Hepatocyte (in vitro differentiated cells): ENCODE measurements at regions not wholly inside any gene's neighbourhood (a gene's known extent, or its start where the extent isn't known, plus 50 kb on each side); places are given as distances from the start of the nearest gene placed in this dataset.

ENCODE experiments used
- DNase-seq: peaks from one replicate; pipeline ENCODE4 v3.0.0-alpha.2; 2016; ENCODE audit warnings: low spot score
- H2AFZ ChIP-seq: fragments of 200-600 bp; sonication (generic); 2 replicates; pipeline ENCODE4 v1.6.0; 2016; ENCODE audit warnings: antibody characterized with exemption, mild to moderate bottlenecking
- H3K27ac ChIP-seq: fragments of 200-600 bp; sonication (generic); 2 replicates; pipeline ENCODE4 v1.5.1; 2016; ENCODE audit warnings: mild to moderate bottlenecking
- H3K27me3 ChIP-seq: fragments of 200-600 bp; sonication (generic); 2 replicates; pipeline ENCODE4 v1.6.1; 2016
- H3K36me3 ChIP-seq: fragments of 200-600 bp; sonication (generic); replicated peaks from 2 replicates; pipeline ENCODE4 v1.5.1; 2016; ENCODE audit warnings: low read depth; ENCODE audit not compliant: insufficient read depth
- H3K4me1 ChIP-seq: fragments of 200-600 bp; sonication (generic); 2 replicates; pipeline ENCODE4 v1.5.1; 2016; ENCODE audit warnings: mild to moderate bottlenecking, moderate library complexity; ENCODE audit not compliant: insufficient read depth
- H3K4me2 ChIP-seq: fragments of 200-600 bp; sonication (generic); 2 replicates; pipeline ENCODE4 v1.6.0; 2016
- H3K4me3 ChIP-seq: fragments of 200-600 bp; sonication (generic); 2 replicates; pipeline ENCODE4 v1.5.1; 2016; ENCODE audit warnings: mild to moderate bottlenecking
- H3K79me2 ChIP-seq: fragments of 200-600 bp; sonication (generic); 2 replicates; pipeline ENCODE4 v1.6.0; 2017; ENCODE audit warnings: mild to moderate bottlenecking
- H3K9me2 ChIP-seq: fragments of 200-600 bp; sonication (generic); replicated peaks from 2 replicates; pipeline ENCODE4 v1.6.0; 2017; ENCODE audit warnings: mild to moderate bottlenecking; ENCODE audit not compliant: insufficient read depth
- H3K9me3 ChIP-seq: fragments of 200-600 bp; sonication (generic); 2 replicates; pipeline ENCODE4 v1.5.1; 2016; ENCODE audit warnings: low read depth, mild to moderate bottlenecking
- H4K20me1 ChIP-seq: fragments of 200-600 bp; sonication (generic); 2 replicates; pipeline ENCODE4 v1.6.0; 2016; ENCODE audit warnings: mild to moderate bottlenecking; ENCODE audit not compliant: insufficient read depth, poor library complexity, severe bottlenecking
- EZH2 ChIP-seq: fragments of 200-600 bp; sonication (generic); IDR thresholded peaks from 2 replicates; pipeline ENCODE4 v1.6.1; 2016; ENCODE audit warnings: antibody characterized with exemption, mild to moderate bottlenecking, borderline replicate concordance
- EZH2phosphoT487 ChIP-seq: fragments of 200-600 bp; sonication (generic); IDR thresholded peaks from one replicate; pipeline ENCODE4 v1.6.1; 2018; ENCODE audit warnings: antibody characterized with exemption, mild to moderate bottlenecking, low read depth, moderate library complexity; ENCODE audit not compliant: unreplicated experiment, severe bottlenecking
- WGBS: methylation state at CpG from one replicate; pipeline ENCODE4 v1.1.6; 2016; ENCODE audit warnings: low lambda C conversion rate; ENCODE audit errors: missing lambda C conversion rate; 5-methylcytosine and 5-hydroxymethylcytosine counted together
- TF ChIP-seq, protein P1 (sequence below): fragments of 200-600 bp; sonication (generic); IDR thresholded peaks from 2 replicates; pipeline ENCODE4 v1.5.1; 2016; ENCODE audit warnings: antibody characterized with exemption, mild to moderate bottlenecking; ENCODE audit not compliant: poor library complexity

DNA sequence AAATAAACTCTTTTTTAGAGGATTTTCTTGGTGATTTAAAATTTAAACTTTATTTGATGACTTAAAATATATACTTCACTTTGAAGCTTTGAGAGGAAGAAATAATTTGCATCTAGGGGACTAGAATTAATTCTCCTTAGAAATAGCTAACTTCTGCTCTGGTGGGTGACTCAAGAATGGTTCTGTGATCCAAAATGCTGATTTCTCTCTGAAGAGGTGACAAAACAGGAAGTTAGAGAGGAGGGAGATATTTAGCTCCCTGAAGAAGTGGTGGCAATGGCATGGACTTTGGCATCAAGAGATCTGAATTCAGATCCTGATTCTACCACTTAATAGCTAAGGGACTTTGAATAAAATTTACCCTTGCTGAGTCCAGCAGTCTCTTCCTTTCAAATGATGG is 125.8 kb upstream of the ATP1B1 start:
- Histone ChIP-seq H3K27me3 (no peaks in the 10 kb centered on the region), H3K27ac (no peak overlapping the region), H3K36me3 (no peaks in the 10 kb centered on the region), H3K9me2 (no peaks in the 10 kb centered on the region), H4K20me1 (no peaks in the 10 kb centered on the region), H3K79me2 (no peaks in the 10 kb centered on the region), H3K4me1 (no peaks in the 10 kb centered on the region), H3K4me2 (no peak overlapping the region), H3K4me3 (no peak overlapping the region), H2AFZ (no peak overlapping the region), H3K9me3 (no peaks in the 10 kb centered on the region)
- TF ChIP-seq, protein P1, sequence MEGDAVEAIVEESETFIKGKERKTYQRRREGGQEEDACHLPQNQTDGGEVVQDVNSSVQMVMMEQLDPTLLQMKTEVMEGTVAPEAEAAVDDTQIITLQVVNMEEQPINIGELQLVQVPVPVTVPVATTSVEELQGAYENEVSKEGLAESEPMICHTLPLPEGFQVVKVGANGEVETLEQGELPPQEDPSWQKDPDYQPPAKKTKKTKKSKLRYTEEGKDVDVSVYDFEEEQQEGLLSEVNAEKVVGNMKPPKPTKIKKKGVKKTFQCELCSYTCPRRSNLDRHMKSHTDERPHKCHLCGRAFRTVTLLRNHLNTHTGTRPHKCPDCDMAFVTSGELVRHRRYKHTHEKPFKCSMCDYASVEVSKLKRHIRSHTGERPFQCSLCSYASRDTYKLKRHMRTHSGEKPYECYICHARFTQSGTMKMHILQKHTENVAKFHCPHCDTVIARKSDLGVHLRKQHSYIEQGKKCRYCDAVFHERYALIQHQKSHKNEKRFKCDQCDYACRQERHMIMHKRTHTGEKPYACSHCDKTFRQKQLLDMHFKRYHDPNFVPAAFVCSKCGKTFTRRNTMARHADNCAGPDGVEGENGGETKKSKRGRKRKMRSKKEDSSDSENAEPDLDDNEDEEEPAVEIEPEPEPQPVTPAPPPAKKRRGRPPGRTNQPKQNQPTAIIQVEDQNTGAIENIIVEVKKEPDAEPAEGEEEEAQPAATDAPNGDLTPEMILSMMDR = no peak
- DNase-seq = no peak

DNA sequence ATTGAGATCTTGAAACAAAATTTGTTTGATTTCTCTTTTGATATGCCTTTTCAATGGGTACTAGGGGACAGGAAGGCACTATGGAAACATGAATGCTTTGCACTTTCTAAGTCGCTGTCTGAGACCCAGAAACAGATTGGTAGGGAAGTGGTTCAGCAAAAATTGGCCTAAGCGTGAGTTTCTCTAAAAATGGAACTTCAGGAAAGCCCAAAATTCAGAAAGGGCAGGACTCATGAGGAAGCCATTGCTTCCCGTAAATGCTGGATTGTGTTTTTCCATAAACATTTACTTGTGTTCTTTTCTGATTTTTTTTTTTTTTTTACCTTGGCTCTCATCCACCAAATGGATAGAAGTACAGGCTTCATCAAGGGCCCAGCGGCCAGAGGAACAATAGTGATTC is 123.7 kb upstream of the ATP1B1 start:
- no peak overlapping the region for H2AFZ ChIP-seq

DNA sequence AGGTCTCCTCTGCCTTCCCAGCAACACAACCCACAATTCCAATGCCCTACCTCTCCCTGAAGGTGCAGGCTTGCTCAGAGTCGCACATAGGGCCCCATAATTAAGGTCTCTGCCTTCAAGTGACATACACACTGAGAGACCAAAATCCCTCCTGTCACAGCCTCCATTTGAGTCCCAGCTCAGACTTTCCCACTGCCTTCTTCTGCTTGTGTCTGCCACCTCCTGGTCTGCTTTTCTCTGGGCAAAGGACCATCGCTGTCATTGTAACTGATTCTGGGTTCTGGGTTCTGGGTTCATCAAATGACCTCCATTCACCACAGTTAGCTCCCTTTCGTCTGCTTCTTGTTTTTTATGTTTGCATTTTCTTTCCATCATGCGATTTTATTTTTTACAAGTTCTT is 119.2 kb upstream of the ATP1B1 start:
- WGBS = 97% methylated on average over 4 of the region's 4 CpGs
- Histone ChIP-seq H4K20me1 (no peaks in the 10 kb centered on the region), H3K4me3 (no peak overlapping the region), H3K27ac (no peak overlapping the region), H3K79me2 (no peaks in the 10 kb centered on the region), H3K9me2 (no peaks in the 10 kb centered on the region), H3K36me3 (no peaks in the 10 kb centered on the region), H2AFZ (no peak overlapping the region), H3K4me1 (no peaks in the 10 kb centered on the region), H3K9me3 (no peaks in the 10 kb centered on the region), H3K27me3 (no peaks in the 10 kb centered on the region), H3K4me2 (no peak overlapping the region)
- TF ChIP-seq, protein P1 = no peak
- no peak for TF ChIP-seq EZH2
- TF ChIP-seq EZH2phosphoT487 = no peak
- DNase-seq = no peak

More for the DNA sequence above, 123.7 kb upstream of the ATP1B1 start:
- H3K79me2 ChIP-seq = no peaks in the 10 kb centered on the region
- H3K4me1 ChIP-seq = no peaks in the 10 kb centered on the region
- no peak for TF ChIP-seq EZH2
- TF ChIP-seq, protein P1 = no peak
- no peak for TF ChIP-seq EZH2phosphoT487
- H3K9me3 ChIP-seq = no peaks in the 10 kb centered on the region
- no peaks in the 10 kb centered on the region for H3K9me2 ChIP-seq
- H3K4me2 ChIP-seq = no peak overlapping the region
- no peaks in the 10 kb centered on the region for H4K20me1 ChIP-seq
- no peaks in the 10 kb centered on the region for H3K27me3 ChIP-seq
- DNase-seq = no peak
- no peak overlapping the region for H3K4me3 ChIP-seq
- no peaks in the 10 kb centered on the region for H3K36me3 ChIP-seq
- no peak overlapping the region for H3K27ac ChIP-seq
- 96% methylated on average over 4 of the region's 4 CpGs for WGBS

DNA sequence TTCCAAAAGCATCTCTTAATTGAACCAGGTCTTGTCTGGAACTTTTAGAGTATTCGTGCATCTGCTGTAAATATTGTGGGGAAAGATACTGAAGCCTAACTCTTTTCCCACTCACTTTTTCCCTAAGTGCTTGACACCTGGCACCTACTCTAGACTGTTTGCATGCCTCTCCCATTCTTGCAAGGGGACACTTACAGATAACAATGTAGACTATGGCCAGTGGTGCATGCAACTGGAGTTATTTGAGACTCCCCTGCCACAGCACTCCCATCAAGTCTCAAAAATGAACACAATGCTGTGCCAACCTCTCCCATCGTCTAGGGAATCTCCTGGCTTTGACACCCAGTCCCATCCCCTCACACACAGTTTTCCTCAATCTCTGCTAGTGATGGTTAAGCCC is 118.6 kb upstream of the ATP1B1 start:
- TF ChIP-seq EZH2phosphoT487 = no peak
- TF ChIP-seq, protein P1 = no peak
- 90% methylated on average over 2 of the region's 2 CpGs for WGBS
- Histone ChIP-seq H4K20me1 (no peaks in the 10 kb centered on the region), H2AFZ (no peak overlapping the region), H3K4me2 (no peak overlapping the region), H3K27ac (no peak overlapping the region), H3K9me3 (no peaks in the 10 kb centered on the region), H3K36me3 (no peaks in the 10 kb centered on the region), H3K4me1 (no peaks in the 10 kb centered on the region), H3K4me3 (no peak overlapping the region), H3K9me2 (no peaks in the 10 kb centered on the region), H3K79me2 (no peaks in the 10 kb centered on the region), H3K27me3 (no peaks in the 10 kb centered on the region)
- no peak for DNase-seq
